GM12892 (cell line): ENCODE measurements at regions not wholly inside any gene's neighbourhood (a gene's known extent, or its start where the extent isn't known, plus 50 kb on each side); places are given as distances from the start of the nearest gene placed in this dataset.

Experiments
- POLR2A ChIP-seq: IDR thresholded peaks from 2 replicates; pipeline ENCODE4 v1.6.1; 2011; ENCODE audit warnings: low read depth, low read length, control low read depth
- POLR2AphosphoS5 ChIP-seq: IDR thresholded peaks from 2 replicates; pipeline ENCODE4 v1.6.1; 2011; ENCODE audit warnings: low read depth, low read length, control low read depth
- TAF1 ChIP-seq: IDR thresholded peaks from 2 replicates; pipeline ENCODE4 v1.6.1; 2011; ENCODE audit warnings: low read depth, mild to moderate bottlenecking, control low read depth, low read length, borderline replicate concordance

- TF ChIP-seq POLR2A (no peak), POLR2AphosphoS5 (no peak), TAF1 (no peak)
These were observed 216.1 kb downstream of the ACTL7B start for GRCh38 chr9:108639696-108640095.
